ENCODE measurements at regions not wholly inside any gene's neighbourhood (a gene's known extent, or its start where the extent isn't known, plus 50 kb on each side); places are given as distances from the start of the nearest gene placed in this dataset.

GRCh38 chr16:35134471-35134870 lies 1675.1 kb downstream of the TP53TG3F start:
- Histone ChIP-seq H3K4me3 (ENCODE audit: low read depth in 2 of 2, low read length in 2 of 2) (no peak overlapping the region), H3K36me3 (ENCODE audit: control insufficient read depth, insufficient read depth, low read length) (no peaks in the 10 kb centered on the region), H3K9me3 (ENCODE audit: control insufficient read depth, insufficient read depth, low read depth, low read length) (no peaks in the 10 kb centered on the region), H3K4me1 (ENCODE audit: control insufficient read depth, insufficient read depth, low read length) (no peaks in the 10 kb centered on the region), H3K27ac (ENCODE audit: low read length) (no peak overlapping the region), H3K27me3 (ENCODE audit: control insufficient read depth, insufficient read depth, low read length) (no peaks in the 10 kb centered on the region)
- ATAC-seq (no peak), DNase-seq (ENCODE audit: low read depth, low spot score) (peak; percentile 71)
- in situ Hi-C loops (cut with HindIII; ENCODE audit: low pct_unique_long_range_greater_than_20kb, low sequenced_read_pairs), result no loop called here
- CTCF ChIA-PET, result no interaction called here
- intact Hi-C loops (cut with micrococcal nuclease; ENCODE audit: unreplicated experiment), result no loop called here
- BruUV-seq (replicated peaks), result no TSS peak
- POLR2A ChIA-PET, result no interaction called here
- TF ChIP-seq REST (IDR thresholded peaks at IDR 0.05; ENCODE audit: insufficient read depth in 1 of 2, low read depth in 2 of 2, low read length in 1 of 2) (no peak), POLR2AphosphoS5 (IDR thresholded peaks at IDR 0.05; ENCODE audit: low read depth, low read length) (no peak), TCF7L2 (IDR thresholded peaks at IDR 0.05; ENCODE audit: low read depth, low read length) (no peak), SIN3A (IDR thresholded peaks at IDR 0.05; ENCODE audit: borderline replicate concordance, insufficient read depth, low read depth, low read length) (no peak), CTCF (IDR thresholded peaks at IDR 0.05) (no peak)

- ChIA-PET POLR2A (no interaction called here), CTCF (no interaction called here)
- Histone ChIP-seq H3K27me3 (ENCODE audit: control insufficient read depth, insufficient read depth, low read length) (no peaks in the 10 kb centered on the region), H3K27ac (ENCODE audit: low read length) (no peak overlapping the region), H3K4me3 (ENCODE audit: low read depth in 2 of 2, low read length in 2 of 2) (no peak overlapping the region), H3K36me3 (ENCODE audit: control insufficient read depth, insufficient read depth, low read length) (no peaks in the 10 kb centered on the region), H3K4me1 (ENCODE audit: control insufficient read depth, insufficient read depth, low read length) (no peaks in the 10 kb centered on the region), H3K9me3 (ENCODE audit: control insufficient read depth, insufficient read depth, low read depth, low read length) (no peaks in the 10 kb centered on the region)
- in situ Hi-C loops (cut with HindIII; ENCODE audit: low pct_unique_long_range_greater_than_20kb, low sequenced_read_pairs), result no loop called here
- intact Hi-C loops (cut with micrococcal nuclease; ENCODE audit: unreplicated experiment), result no loop called here
- BruUV-seq (replicated peaks), result no TSS peak
- ATAC-seq (no peak), DNase-seq (ENCODE audit: low read depth, low spot score) (no peak)
- TF ChIP-seq POLR2AphosphoS5 (IDR thresholded peaks at IDR 0.05; ENCODE audit: low read depth, low read length), result no peak
- no peak for TF ChIP-seq CTCF (IDR thresholded peaks at IDR 0.05)
- TF ChIP-seq SIN3A (IDR thresholded peaks at IDR 0.05; ENCODE audit: borderline replicate concordance, insufficient read depth, low read depth, low read length), result no peak
- TF ChIP-seq REST (IDR thresholded peaks at IDR 0.05; ENCODE audit: insufficient read depth in 1 of 2, low read depth in 2 of 2, low read length in 1 of 2), result no peak
- TF ChIP-seq TCF7L2 (IDR thresholded peaks at IDR 0.05; ENCODE audit: low read depth, low read length), result no peak
Measured at GRCh38 chr16:35140293-35140986, 1681.0 kb downstream of the TP53TG3F start.

Data from Panc1 (cell line).